ENCODE measurements at regions not wholly inside any gene's neighbourhood (a gene's known extent, or its start where the extent isn't known, plus 50 kb on each side); places are given as distances from the start of the nearest gene placed in this dataset.
"Not testable (repeated sequence)": the region's sequence is repeated elsewhere in the genome, so short reads cannot be mapped to it uniquely, and the experiment has no call there.

DNA sequence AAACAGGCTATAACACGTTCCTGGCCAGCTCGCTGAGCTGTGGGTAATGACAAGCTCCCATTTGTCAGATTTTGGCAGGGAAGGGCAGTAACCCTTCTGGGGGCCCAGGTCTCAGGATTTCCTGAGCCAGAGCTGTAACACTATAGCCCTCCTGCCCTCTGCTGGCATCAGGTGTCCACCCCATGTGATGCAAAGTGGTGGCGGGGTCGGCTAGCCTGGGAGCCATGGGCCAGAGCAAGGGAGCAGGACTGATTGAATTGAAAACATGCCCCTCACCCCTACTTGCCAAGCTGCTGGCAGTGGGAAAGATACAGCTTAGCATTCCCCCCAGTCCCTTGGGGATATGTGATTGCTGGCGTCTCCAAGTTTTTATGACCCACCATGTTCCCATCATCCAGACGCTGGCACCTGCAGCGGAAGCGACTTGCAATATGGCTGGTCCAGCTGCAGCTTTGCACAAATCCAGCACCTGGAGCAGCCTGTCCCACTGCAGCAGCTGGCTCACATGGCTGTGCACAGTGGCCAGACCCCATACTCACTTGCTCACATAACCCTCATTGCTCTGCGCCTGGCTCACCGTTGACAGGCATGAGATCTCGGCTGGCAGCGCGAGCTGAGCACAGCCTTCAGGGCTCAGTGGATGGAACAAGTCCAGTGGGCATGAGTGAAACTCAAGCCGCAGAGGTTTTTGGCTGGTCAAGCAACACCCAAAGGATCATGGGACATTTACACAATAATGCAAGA lies 1147.8 kb downstream of the JRKL start:
- no peak for DNase-seq (ENCODE audit: low spot score)
- no peak overlapping the region for H3K4me3 Mint-ChIP-seq
- H3K9me3 Mint-ChIP-seq, result peaks cover 20% of the 10 kb centered on the region
- H3K27ac Mint-ChIP-seq, result no peak overlapping the region
- no peaks in the 10 kb centered on the region for H3K4me1 Mint-ChIP-seq (ENCODE audit: low read depth in 2 of 2)
- no peaks in the 10 kb centered on the region for H3K27me3 Mint-ChIP-seq
- peaks cover 27% of the 10 kb centered on the region for H3K36me3 Mint-ChIP-seq
- ATAC-seq, result no peak

DNA sequence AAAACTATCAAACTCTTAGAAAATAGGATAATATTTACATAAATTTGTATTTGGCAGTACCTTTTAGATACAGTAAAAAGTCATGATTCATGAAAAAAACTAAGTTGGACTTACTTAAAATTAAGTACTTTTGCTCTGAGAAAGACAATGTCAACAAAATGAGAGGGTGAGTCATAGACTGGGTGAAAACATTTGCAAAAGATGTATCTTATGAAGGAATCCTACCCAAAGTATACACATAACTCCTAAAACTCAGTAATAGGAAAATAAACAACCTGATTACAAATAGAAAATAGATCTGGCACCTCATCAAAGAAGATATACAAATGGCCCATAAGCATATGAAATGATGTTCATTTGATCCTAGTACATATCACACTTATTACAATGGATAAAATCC lies 1154.6 kb downstream of the JRKL start:
- no peaks in the 10 kb centered on the region for H3K4me1 Mint-ChIP-seq (ENCODE audit: low read depth in 2 of 2)
- no peak overlapping the region for H3K4me3 Mint-ChIP-seq
- DNase-seq (ENCODE audit: low spot score) (no peak), ATAC-seq (no peak)
- H3K36me3 Mint-ChIP-seq, result peaks cover 27% of the 10 kb centered on the region
- H3K9me3 Mint-ChIP-seq, result peaks cover 21% of the 10 kb centered on the region
- H3K27me3 Mint-ChIP-seq, result no peaks in the 10 kb centered on the region
- no peak overlapping the region for H3K27ac Mint-ChIP-seq

GRCh38 chr11:97548280-97548679 lies 1158.5 kb downstream of the JRKL start:
- Mint-ChIP-seq H3K27ac (no peak overlapping the region), H3K4me3 (no peak overlapping the region), H3K36me3 (peaks cover 6% of the 10 kb centered on the region), H3K9me3 (peaks cover 7% of the 10 kb centered on the region), H3K4me1 (ENCODE audit: low read depth in 2 of 2) (no peaks in the 10 kb centered on the region), H3K27me3 (no peaks in the 10 kb centered on the region)
- ATAC-seq (no peak), DNase-seq (ENCODE audit: low spot score) (no peak)

GRCh38 chr11:97557399-97557798 lies 1167.6 kb downstream of the JRKL start:
- no peak for DNase-seq (ENCODE audit: low spot score)
- H3K4me1 Mint-ChIP-seq (ENCODE audit: low read depth in 2 of 2), result no peaks in the 10 kb centered on the region
- H3K9me3 Mint-ChIP-seq, result peaks cover 14% of the 10 kb centered on the region
- H3K4me3 Mint-ChIP-seq, result no peak overlapping the region
- no peaks in the 10 kb centered on the region for H3K27me3 Mint-ChIP-seq
- no peak for ATAC-seq
- peaks cover 7% of the 10 kb centered on the region for H3K36me3 Mint-ChIP-seq
- H3K27ac Mint-ChIP-seq, result no peak overlapping the region

GRCh38 chr11:97567801-97568200 lies 1178.0 kb downstream of the JRKL start:
- ATAC-seq, result no peak
- DNase-seq (ENCODE audit: low spot score), result no peak
- peaks cover 14% of the 10 kb centered on the region for H3K36me3 Mint-ChIP-seq
- H3K9me3 Mint-ChIP-seq, result peaks cover 20% of the 10 kb centered on the region
- no peak overlapping the region for H3K4me3 Mint-ChIP-seq
- H3K27me3 Mint-ChIP-seq, result no peaks in the 10 kb centered on the region
- H3K4me1 Mint-ChIP-seq (ENCODE audit: low read depth in 2 of 2), result no peaks in the 10 kb centered on the region
- no peak overlapping the region for H3K27ac Mint-ChIP-seq

DNA sequence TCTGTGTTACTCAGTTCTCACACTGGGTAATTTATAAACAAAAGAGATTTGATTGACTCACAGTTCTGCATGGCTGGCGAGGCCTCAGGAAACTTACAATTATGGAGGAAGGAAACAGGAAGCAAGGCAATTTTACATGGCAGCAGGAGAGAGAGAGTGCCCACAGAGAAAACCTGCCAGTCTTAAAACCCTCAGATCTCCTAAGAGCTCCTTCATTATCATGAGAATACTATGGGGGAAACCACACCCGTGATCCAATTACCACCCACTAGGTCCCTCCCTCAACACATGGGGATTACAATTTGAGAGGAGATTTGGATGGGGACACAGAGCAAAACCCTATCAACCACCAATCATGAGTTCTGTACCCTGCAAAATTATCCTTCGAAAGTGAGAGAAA lies 1180.8 kb downstream of the JRKL start:
- H3K36me3 Mint-ChIP-seq, result peaks cover 14% of the 10 kb centered on the region
- no peak for DNase-seq (ENCODE audit: low spot score)

DNA sequence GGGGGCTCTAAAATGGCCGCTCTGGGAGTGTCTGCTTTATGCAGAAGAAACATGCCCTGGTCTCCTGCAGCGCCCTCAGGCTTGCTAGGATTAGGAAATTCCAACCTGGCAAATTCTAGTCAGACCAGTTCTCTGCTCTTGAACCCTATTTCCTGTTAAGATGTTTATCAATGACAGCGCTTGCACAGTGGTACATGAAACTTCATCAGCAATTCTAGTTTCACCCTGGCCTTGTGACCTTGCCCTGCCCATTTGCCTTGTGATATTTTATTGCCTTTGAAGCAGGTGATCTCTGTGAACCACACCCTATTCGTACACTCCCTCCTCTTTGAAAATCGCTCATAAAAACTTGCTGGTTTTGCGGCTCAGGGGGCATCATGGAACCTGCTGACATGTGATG lies 1184.0 kb downstream of the JRKL start:
- peaks cover 21% of the 10 kb centered on the region for H3K9me3 Mint-ChIP-seq
- H3K27me3 Mint-ChIP-seq; ATAC-seq; H3K36me3 Mint-ChIP-seq; H3K27ac Mint-ChIP-seq; H3K4me1 Mint-ChIP-seq (ENCODE audit: low read depth in 2 of 2); H3K4me3 Mint-ChIP-seq; DNase-seq (ENCODE audit: low spot score): not testable (repeated sequence)

More for the DNA sequence above, 1180.8 kb downstream of the JRKL start:
- Mint-ChIP-seq H3K4me3 (no peak overlapping the region), H3K9me3 (peaks cover 26% of the 10 kb centered on the region), H3K4me1 (ENCODE audit: low read depth in 2 of 2) (no peaks in the 10 kb centered on the region), H3K27me3 (no peaks in the 10 kb centered on the region), H3K27ac (no peak overlapping the region)
- ATAC-seq, result no peak

DNA sequence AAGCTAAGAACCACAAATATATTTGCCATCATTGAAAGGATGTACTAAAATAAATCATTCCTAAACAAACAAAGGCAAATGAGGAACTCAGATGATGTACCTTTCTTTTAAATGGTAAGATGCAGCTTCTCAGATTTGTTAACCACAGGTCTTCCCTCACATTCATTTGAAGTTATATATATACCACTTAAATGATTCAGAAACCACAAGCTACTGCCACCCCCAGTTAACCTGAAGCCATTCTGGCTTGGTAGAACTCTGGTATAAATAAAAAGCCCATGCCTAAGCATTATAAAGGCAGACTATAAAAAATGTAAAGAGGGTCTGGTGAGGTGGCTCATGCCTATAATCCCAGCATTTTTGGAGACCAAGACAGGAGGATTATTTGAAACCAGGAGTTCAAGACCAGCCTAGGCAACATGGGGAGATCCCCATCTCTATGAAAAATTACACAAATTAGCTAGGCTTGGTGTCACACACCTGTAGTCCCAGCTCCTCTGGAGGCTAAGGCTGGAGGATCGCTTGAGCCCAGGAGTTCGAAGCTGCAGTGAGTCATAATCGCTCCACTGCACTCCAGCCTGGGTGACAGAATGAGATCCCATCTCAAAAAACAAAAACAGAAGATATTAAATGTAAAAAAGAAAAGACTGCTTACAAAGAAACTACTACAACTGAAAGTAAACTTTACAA lies 1185.3 kb downstream of the JRKL start:
- H3K9me3 Mint-ChIP-seq, result peaks cover 20% of the 10 kb centered on the region
- H3K4me1 Mint-ChIP-seq (ENCODE audit: low read depth in 2 of 2), result no peaks in the 10 kb centered on the region
- no peak for ATAC-seq

GRCh38 chr11:97607291-97608000 lies 1217.6 kb downstream of the JRKL start:
- Mint-ChIP-seq H3K4me3 (no peak overlapping the region), H3K4me1 (ENCODE audit: low read depth in 2 of 2) (no peaks in the 10 kb centered on the region), H3K27ac (no peak overlapping the region), H3K36me3 (peaks cover 5% of the 10 kb centered on the region), H3K27me3 (no peaks in the 10 kb centered on the region), H3K9me3 (peaks cover 12% of the 10 kb centered on the region)
- DNase-seq (ENCODE audit: low spot score) (no peak), ATAC-seq (no peak)

More for the DNA sequence above, 1185.3 kb downstream of the JRKL start:
- no peaks in the 10 kb centered on the region for H3K27me3 Mint-ChIP-seq
- DNase-seq (ENCODE audit: low spot score), result no peak
- H3K36me3 Mint-ChIP-seq, result peaks cover 6% of the 10 kb centered on the region
- no peak overlapping the region for H3K27ac Mint-ChIP-seq
- no peak overlapping the region for H3K4me3 Mint-ChIP-seq

GRCh38 chr11:97610000-97610399 lies 1220.2 kb downstream of the JRKL start:
- DNase-seq (ENCODE audit: low spot score), result no peak
- no peak for ATAC-seq
- Mint-ChIP-seq H3K27me3 (no peaks in the 10 kb centered on the region), H3K4me3 (no peak overlapping the region), H3K4me1 (ENCODE audit: low read depth in 2 of 2) (no peaks in the 10 kb centered on the region), H3K9me3 (peaks cover 15% of the 10 kb centered on the region), H3K27ac (no peak overlapping the region), H3K36me3 (peaks cover 5% of the 10 kb centered on the region)

DNA sequence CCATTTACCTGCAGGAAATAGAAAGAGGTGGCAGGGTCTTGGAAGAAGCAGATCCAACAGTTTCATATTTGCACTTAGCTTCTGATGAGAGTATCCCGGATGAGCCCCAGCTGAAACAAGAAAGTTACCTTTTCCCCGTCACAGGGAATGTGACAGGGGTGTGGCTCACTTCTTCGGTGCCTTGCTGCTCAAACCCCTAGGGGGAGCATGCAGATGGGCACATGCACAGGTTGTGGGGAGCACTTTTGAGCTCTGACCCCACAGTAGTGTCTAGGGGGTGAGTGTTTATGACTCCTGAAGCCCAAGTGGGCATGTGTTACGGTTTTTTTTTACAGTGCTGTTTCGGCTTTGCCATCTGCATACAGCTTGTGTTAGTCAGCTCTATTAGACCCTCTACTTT lies 1221.0 kb downstream of the JRKL start:
- Mint-ChIP-seq H3K27ac (no peak overlapping the region), H3K36me3 (peaks cover 10% of the 10 kb centered on the region), H3K4me1 (ENCODE audit: low read depth in 2 of 2) (no peaks in the 10 kb centered on the region), H3K9me3 (peaks cover 16% of the 10 kb centered on the region), H3K4me3 (no peak overlapping the region), H3K27me3 (no peaks in the 10 kb centered on the region)
- no peak for ATAC-seq
- no peak for DNase-seq (ENCODE audit: low spot score)

DNA sequence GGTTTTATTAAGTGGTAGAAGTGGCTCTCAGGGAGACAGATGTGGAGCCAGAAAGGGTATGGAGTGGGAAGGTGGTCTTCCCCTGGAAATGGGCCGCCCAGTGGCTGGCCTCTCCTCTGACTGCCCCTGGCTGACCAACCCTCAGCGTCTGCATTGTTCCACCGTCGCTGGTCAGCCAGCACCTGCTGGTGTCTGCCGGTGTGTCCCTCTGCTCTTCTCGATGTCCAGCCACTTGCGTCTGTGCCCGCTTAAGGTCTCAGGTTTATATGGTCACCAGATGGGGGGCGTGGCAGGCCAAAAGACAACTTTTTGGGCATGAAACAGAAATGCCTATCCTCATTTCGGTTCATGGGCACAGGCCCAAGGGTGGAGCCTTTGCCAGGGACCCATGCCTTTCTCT lies 1221.5 kb downstream of the JRKL start:
- H3K4me1 Mint-ChIP-seq (ENCODE audit: low read depth in 2 of 2), result no peaks in the 10 kb centered on the region
- ATAC-seq (no peak), DNase-seq (ENCODE audit: low spot score) (no peak)
- peaks cover 16% of the 10 kb centered on the region for H3K9me3 Mint-ChIP-seq
- H3K4me3 Mint-ChIP-seq, result no peak overlapping the region
- no peak overlapping the region for H3K27ac Mint-ChIP-seq
- H3K36me3 Mint-ChIP-seq, result peaks cover 10% of the 10 kb centered on the region
- no peaks in the 10 kb centered on the region for H3K27me3 Mint-ChIP-seq

GRCh38 chr11:97614606-97615005 lies 1224.8 kb downstream of the JRKL start:
- Mint-ChIP-seq H3K4me1 (ENCODE audit: low read depth in 2 of 2) (no peaks in the 10 kb centered on the region), H3K27ac (no peak overlapping the region), H3K4me3 (no peak overlapping the region), H3K9me3 (peaks cover 23% of the 10 kb centered on the region), H3K36me3 (peaks cover 10% of the 10 kb centered on the region), H3K27me3 (no peaks in the 10 kb centered on the region)
- ATAC-seq (no peak), DNase-seq (ENCODE audit: low spot score) (no peak)

- Mint-ChIP-seq H3K4me3 (no peak overlapping the region), H3K27me3 (no peaks in the 10 kb centered on the region), H3K9me3 (peaks cover 23% of the 10 kb centered on the region), H3K27ac (no peak overlapping the region), H3K36me3 (peaks cover 10% of the 10 kb centered on the region), H3K4me1 (ENCODE audit: low read depth in 2 of 2) (no peaks in the 10 kb centered on the region)
- no peak for DNase-seq (ENCODE audit: low spot score)
- no peak for ATAC-seq
Measured at GRCh38 chr11:97615546-97615945, 1225.7 kb downstream of the JRKL start.
